ENCODE measurements at regions not wholly inside any gene's neighbourhood (a gene's known extent, or its start where the extent isn't known, plus 50 kb on each side); places are given as distances from the start of the nearest gene placed in this dataset.

- Histone ChIP-seq H3K4me3 (no peak overlapping the region), H3K36me3 (no peaks in the 10 kb centered on the region), H3K9me3 (peaks cover 0 to 2% (median 0%) of the 10 kb centered on the region in 4 donors), H3K4me1 (no peaks in the 10 kb centered on the region), H3K27ac (no peak overlapping the region), H3K27me3 (no peaks in the 10 kb centered on the region)
- TF ChIP-seq POLR2A (IDR thresholded peaks at IDR 0.05) = no peak
- TF ChIP-seq, protein P1, sequence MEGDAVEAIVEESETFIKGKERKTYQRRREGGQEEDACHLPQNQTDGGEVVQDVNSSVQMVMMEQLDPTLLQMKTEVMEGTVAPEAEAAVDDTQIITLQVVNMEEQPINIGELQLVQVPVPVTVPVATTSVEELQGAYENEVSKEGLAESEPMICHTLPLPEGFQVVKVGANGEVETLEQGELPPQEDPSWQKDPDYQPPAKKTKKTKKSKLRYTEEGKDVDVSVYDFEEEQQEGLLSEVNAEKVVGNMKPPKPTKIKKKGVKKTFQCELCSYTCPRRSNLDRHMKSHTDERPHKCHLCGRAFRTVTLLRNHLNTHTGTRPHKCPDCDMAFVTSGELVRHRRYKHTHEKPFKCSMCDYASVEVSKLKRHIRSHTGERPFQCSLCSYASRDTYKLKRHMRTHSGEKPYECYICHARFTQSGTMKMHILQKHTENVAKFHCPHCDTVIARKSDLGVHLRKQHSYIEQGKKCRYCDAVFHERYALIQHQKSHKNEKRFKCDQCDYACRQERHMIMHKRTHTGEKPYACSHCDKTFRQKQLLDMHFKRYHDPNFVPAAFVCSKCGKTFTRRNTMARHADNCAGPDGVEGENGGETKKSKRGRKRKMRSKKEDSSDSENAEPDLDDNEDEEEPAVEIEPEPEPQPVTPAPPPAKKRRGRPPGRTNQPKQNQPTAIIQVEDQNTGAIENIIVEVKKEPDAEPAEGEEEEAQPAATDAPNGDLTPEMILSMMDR (IDR thresholded peaks at IDR 0.05) = no peak
- no peak for TF ChIP-seq EP300 (IDR thresholded peaks at IDR 0.05)
- TF ChIP-seq POLR2AphosphoS5 (IDR thresholded peaks at IDR 0.05) = no peak
- DNase-seq = no peak
- 86 to 89% methylated on average over 3 of the region's 3 CpGs for WGBS, 2 donors
- intact Hi-C loops (cut with DNase I) = no loop called here
Observed at GRCh38 chr5:20446121-20446520, 458.1 kb upstream of the CDH18 start.

DNA sequence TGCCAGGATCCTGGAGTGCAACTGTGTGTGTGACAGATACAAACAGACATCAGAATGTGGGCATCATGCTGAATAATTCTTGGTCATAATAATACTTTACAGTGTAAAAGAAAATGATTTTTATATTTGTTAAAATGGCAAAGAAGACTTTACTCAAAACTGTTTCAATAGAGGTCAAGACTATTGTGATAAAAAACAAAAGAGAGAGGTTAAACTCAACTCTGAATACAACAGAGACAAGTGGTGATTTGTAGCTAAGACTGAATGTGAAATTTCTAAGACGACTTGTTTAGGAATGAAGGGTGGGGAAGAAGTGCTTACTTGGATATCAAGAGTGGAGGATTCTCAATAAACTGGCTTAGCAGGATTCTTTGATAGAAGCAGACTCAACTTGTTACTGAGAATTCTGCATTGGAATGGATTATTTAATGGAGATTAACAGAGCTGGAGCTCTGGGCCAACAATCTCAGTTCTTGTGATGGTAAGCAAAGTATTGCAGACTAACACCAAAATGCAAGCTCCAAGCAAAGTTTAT, 457.4 kb upstream of the CDH18 start:
- Histone ChIP-seq H3K9me3 (peaks cover 0 to 2% (median 0%) of the 10 kb centered on the region in 4 donors), H3K4me3 (no peak overlapping the region), H3K36me3 (no peaks in the 10 kb centered on the region), H3K27me3 (no peaks in the 10 kb centered on the region), H3K27ac (no peak overlapping the region), H3K4me1 (no peaks in the 10 kb centered on the region)
- DNase-seq = no peak
- WGBS, 2 donors = 49 to 58% methylated on average over 1 of the region's 1 CpG
- no peak for TF ChIP-seq POLR2AphosphoS5 (IDR thresholded peaks at IDR 0.05)
- intact Hi-C loops (cut with DNase I) = no loop called here

DNA sequence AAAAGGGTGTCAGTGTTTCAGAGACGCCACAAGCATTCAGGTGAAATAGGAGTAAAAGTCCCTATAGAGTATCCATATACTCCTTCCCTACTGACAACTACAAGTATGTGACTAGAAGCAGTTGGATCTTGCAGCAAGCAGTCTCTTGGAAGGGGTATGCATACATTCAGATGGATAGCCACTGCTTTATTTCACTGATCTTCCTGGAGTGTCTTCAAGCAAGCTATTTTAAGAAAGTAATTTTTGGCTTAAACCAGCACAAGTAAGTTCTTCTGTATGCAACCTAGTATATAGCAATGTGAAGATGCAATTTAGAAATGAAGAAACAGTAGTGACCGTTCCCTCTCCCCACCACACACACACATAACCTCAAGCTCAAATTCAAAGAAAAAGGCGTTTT, 446.8 kb upstream of the CDH18 start:
- no peak overlapping the region for H3K27ac ChIP-seq
- H3K27me3 ChIP-seq = no peaks in the 10 kb centered on the region
- DNase-seq = no peak
- TF ChIP-seq, protein P1 (IDR thresholded peaks at IDR 0.05) = no peak
- TF ChIP-seq POLR2A (IDR thresholded peaks at IDR 0.05) = no peak
- TF ChIP-seq EP300 (IDR thresholded peaks at IDR 0.05) = no peak
- TF ChIP-seq POLR2AphosphoS5 (IDR thresholded peaks at IDR 0.05) = no peak
- H3K4me3 ChIP-seq = no peak overlapping the region
- intact Hi-C loops (cut with DNase I) = no loop called here
- 69 to 76% methylated on average over 3 of the region's 3 CpGs for WGBS, 2 donors
- no peaks in the 10 kb centered on the region for H3K9me3 ChIP-seq
- no peaks in the 10 kb centered on the region for H3K36me3 ChIP-seq
- H3K4me1 ChIP-seq = no peaks in the 10 kb centered on the region

GRCh38 chr5:20420991-20421595, 433.1 kb upstream of the CDH18 start:
- Histone ChIP-seq H3K27ac (no peak overlapping the region), H3K9me3 (no peaks in the 10 kb centered on the region), H3K4me3 (no peak overlapping the region), H3K4me1 (no peaks in the 10 kb centered on the region), H3K36me3 (no peaks in the 10 kb centered on the region), H3K27me3 (no peaks in the 10 kb centered on the region)
- intact Hi-C loops (cut with DNase I) = no loop called here
- DNase-seq = no peak
- WGBS, 2 donors = 43 to 66% methylated on average over 4 of the region's 4 CpGs
- TF ChIP-seq EP300 (IDR thresholded peaks at IDR 0.05) (no peak), POLR2A (IDR thresholded peaks at IDR 0.05) (no peak), POLR2AphosphoS5 (IDR thresholded peaks at IDR 0.05) (no peak)
- TF ChIP-seq, protein P1 (IDR thresholded peaks at IDR 0.05) = no peak

Small RNA genes in the stretch of these regions (small RNA-seq; reads per million reads assigned to genes)
- 0 reads per million in 3 donors for gene AC091946.2
- gene AC140172.1 = 0 reads per million in 3 donors
